Inferior parietal cortex (tissue), 1 donor: ENCODE measurements at regions not wholly inside any gene's neighbourhood (a gene's known extent, or its start where the extent isn't known, plus 50 kb on each side); places are given as distances from the start of the nearest gene placed in this dataset.

Source experiments
- DNase-seq: peaks from one replicate; pipeline ENCODE4 v3.0.0-alpha.2; 2016; ENCODE audit errors: extremely low spot score

GRCh38 chr11:71201936-71202597 is 50.3 kb downstream of the SHANK2 start:
- no peak for DNase-seq

GRCh38 chr11:71201231-71201630 is 51.1 kb downstream of the SHANK2 start:
- DNase-seq: no peak

- no peak for DNase-seq
Measured at GRCh38 chr11:71200761-71201160, 51.6 kb downstream of the SHANK2 start.

- no peak for DNase-seq
Measured at GRCh38 chr11:71200172-71200716, 52.1 kb downstream of the SHANK2 start.

GRCh38 chr11:71199226-71199820 is 53.1 kb downstream of the SHANK2 start:
- no peak for DNase-seq

GRCh38 chr11:71198823-71199165 is 53.6 kb downstream of the SHANK2 start:
- DNase-seq: no peak

GRCh38 chr11:71198141-71198822 is 54.1 kb downstream of the SHANK2 start:
- DNase-seq: no peak

- DNase-seq: no peak
Measured at GRCh38 chr11:71197096-71197495, 55.3 kb downstream of the SHANK2 start.

- DNase-seq: no peak
Measured at GRCh38 chr11:71194710-71195109, 57.7 kb downstream of the SHANK2 start.

- DNase-seq: no peak
Measured at GRCh38 chr11:71193431-71193830, 58.9 kb downstream of the SHANK2 start.

- no peak for DNase-seq
Measured at GRCh38 chr11:71192629-71193028, 59.7 kb downstream of the SHANK2 start.

- DNase-seq: no peak
Measured at GRCh38 chr11:71191201-71191600, 61.2 kb downstream of the SHANK2 start.

GRCh38 chr11:71190551-71190950 is 61.8 kb downstream of the SHANK2 start:
- DNase-seq: no peak

GRCh38 chr11:71189768-71190315 is 62.5 kb downstream of the SHANK2 start:
- DNase-seq: no peak

- no peak for DNase-seq
Measured at GRCh38 chr11:71188886-71189767, 63.2 kb downstream of the SHANK2 start.

- no peak for DNase-seq
Measured at GRCh38 chr11:71188073-71188472, 64.3 kb downstream of the SHANK2 start.

- DNase-seq: no peak
Measured at GRCh38 chr11:71186806-71187205, 65.6 kb downstream of the SHANK2 start.

- no peak for DNase-seq
Measured at GRCh38 chr11:71185411-71185810, 67.0 kb downstream of the SHANK2 start.

- no peak for DNase-seq
Measured at GRCh38 chr11:71184421-71185210, 67.8 kb downstream of the SHANK2 start.

- no peak for DNase-seq
Measured at GRCh38 chr11:71183878-71184277, 68.5 kb downstream of the SHANK2 start.
